DMS114 treated with DMSO at 0.1 percent for 48 hours (cell line): ENCODE measurements at regions not wholly inside any gene's neighbourhood (a gene's known extent, or its start where the extent isn't known, plus 50 kb on each side); places are given as distances from the start of the nearest gene placed in this dataset.

ENCODE experiments used
- DNase-seq: peaks from one replicate; lab custom pipeline; 2025; ENCODE audit not compliant: unreplicated experiment; lab: John Stamatoyannopoulos, UW

DNA sequence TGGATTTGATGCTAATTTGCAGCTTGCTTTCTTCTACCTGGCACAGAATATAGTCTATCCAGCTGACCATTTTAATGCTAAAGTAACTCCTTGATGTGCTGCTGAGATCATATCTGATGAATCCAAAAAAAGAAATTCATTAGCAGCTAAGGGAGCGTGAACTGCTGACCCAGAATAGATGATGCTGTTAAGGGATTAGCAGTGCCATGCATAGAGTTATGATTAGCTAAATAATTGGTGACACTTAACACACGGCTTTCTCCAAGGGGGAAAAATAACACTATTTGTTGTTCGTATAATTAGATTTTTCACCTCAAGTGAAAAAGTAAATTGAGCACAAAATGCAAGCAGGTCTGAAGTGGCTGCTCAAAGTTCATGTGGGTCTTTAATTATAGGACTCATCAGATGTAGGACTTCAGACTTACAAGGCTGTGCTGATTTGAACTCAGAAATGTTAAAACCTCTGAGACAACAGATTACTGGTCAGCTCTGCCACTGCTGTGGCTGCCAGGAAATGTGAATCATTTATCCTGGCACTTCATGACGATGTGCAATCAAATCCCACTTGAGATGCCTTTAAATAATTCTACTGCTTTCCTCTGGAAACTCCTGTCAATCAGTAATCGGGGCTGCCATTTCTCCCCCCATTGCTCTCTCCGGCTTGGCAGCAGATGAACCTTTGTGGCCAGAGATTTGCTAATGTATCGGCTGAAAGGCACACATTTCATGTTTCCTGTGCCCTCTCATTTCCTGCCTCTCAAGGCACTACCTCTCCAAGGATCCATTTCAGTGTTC lies 291.6 kb upstream of the C9orf72 start:
- DNase-seq: no peak

DNA sequence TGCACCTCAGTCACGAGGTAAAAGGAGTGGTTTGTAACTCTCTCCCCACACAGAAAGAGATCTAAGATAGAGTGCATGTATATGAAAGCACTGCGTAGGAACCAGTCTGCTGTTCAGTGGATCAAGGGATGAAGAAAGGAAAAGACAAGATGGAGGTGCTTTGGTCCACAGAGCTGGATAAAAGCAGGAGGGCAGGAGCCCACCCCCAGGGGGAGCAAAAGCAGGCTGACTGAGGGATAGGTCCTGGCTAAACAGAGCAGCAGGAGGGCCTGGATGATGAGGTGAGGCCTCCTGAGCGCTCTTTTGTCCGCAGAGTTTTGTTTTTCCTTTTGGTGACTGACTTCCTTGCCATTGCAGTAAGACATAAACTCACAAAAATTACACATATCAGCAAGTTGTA lies 293.5 kb upstream of the C9orf72 start:
- no peak for DNase-seq

DNA sequence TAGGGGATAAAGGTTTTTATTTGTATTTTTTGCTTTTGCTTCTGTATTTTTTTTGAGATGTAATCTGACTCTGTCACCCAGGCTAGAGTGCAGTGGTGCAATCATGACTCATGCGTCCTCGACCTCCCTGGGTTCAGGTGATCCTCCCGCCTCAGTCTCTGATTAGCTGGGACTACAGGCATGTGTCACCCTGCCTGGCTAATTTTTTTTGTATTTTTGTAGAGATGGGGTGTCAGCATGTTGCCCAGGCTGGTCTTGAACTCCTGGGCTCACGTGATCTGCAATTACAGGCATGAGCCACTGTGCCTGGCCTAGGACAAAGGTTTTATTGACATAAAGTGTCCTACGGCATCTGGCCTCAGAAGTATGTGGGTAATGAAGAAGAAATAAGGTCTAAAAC lies 297.1 kb upstream of the C9orf72 start:
- DNase-seq: no peak

DNA sequence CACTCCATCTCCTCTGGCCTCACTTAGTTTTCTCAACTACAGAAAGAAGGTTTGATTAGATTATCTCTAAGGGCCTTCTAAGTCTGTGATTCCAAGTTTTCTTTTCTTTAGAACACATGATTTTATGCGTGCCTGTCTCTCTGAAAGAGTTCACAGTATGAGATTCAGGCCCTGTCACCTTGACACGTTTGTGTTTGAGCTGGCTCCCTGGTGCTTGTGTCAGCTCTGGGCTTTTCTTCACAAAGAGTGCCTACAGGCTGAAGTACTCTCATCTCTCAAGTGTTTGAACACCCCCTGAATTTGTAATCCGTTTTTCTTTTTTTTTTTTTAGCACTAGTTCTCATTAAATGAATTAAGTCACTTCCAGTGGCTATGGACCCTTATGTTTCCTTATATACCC lies 306.9 kb upstream of the C9orf72 start:
- DNase-seq: no peak

DNA sequence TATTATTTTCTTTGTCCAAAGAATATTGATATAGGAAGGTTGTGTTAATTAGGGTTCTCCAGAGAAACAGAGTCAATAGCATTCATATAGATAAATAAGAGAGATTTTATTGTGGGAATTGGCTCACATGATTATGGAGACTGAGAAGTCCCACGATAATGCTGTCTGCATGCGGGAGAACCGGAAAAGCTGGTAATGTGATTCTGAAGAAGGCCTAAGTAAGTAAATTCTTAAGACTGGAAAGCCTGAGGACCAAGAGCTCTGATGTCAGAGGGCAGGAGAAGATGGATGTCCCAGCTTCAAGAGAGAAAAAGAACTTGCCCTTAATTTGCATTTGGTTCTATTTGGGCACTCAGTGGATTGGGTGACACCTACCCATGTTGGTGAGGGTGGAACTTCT lies 307.4 kb upstream of the C9orf72 start:
- no peak for DNase-seq

DNA sequence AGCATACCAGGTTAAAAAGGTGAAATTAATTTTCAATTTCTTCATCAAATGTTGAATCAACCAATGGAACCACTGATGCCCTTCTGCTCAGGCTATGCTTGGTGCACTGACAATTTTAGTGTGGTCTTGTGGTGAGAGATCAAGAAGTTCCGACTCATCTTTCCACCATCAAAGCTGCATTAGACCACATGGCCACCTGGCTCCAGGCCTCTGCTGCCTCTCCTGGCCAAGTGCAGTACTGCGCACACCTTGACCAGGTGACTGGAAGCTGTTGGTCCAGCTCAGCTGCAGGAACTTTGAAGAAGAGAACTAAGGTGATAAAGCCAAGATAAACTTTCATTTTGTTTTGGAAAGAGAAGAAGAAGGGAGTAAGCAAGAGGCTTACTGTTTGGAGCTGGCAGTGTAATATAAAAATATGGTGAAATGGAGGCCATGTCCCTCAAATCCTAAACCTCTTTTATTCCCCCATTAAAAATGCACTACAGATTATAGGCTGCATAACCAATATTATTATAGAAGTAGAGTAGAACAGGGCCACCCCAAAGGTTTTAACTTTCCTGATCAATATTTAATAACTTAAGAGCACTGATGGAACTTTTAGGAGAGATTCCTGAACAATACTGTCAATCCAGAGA lies 315.5 kb upstream of the C9orf72 start:
- DNase-seq: no peak

DNA sequence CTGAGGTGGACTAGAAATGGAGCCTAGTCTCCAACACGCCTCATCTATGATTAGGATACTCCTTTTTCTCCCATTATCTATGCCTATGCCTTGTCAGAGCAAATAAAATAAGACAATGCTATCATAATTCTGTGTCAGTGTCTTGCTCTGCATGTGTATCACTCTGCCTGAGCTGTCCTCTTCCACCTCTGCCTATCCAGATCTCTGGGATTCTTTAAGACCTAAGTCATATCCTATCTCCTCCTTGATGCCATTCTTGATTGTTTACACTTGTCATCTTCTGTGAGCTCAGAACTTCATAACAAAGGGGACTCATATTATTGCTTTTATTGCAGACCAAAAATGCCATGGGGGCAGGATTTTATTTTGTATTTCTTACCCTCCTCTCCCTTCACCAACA lies 351.2 kb upstream of the C9orf72 start:
- no peak for DNase-seq

DNA sequence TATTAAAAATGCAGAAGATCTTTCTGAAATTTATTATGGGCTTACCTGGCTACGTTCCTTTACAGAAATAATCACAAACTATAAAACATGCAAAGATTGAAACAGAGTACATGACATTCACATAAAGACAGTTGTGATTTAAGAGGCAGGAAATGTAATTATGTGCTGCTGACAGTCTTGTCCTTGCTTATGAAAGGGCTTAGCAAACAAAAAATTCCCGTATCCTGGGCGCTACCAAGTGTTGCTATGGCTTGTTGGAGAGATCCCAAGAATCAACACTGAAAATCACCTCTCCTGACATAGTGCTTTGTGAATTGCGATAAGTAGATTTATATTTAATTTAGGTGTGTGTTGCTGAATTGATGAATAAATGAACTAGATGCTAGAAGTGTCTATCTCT lies 352.5 kb upstream of the C9orf72 start:
- no peak for DNase-seq

DNA sequence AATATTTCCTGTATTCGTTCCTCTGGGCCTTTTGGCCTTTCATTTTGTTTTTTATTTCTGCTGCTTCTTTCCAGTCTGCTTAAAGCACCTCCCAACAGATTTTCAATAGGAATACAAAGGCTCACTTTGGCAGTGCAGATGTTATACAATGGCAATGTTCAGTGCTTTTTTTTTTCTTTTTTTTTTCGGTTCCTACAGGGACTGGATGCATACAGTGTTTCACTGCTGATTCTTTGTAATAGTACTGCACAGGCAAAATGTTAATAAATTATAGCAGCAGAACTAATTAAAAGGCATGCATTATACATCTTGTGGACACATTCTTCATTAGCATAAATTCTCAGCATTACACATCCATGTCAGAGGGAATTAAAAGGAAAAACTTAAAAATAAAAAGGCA lies 356.6 kb upstream of the C9orf72 start:
- no peak for DNase-seq

DNA sequence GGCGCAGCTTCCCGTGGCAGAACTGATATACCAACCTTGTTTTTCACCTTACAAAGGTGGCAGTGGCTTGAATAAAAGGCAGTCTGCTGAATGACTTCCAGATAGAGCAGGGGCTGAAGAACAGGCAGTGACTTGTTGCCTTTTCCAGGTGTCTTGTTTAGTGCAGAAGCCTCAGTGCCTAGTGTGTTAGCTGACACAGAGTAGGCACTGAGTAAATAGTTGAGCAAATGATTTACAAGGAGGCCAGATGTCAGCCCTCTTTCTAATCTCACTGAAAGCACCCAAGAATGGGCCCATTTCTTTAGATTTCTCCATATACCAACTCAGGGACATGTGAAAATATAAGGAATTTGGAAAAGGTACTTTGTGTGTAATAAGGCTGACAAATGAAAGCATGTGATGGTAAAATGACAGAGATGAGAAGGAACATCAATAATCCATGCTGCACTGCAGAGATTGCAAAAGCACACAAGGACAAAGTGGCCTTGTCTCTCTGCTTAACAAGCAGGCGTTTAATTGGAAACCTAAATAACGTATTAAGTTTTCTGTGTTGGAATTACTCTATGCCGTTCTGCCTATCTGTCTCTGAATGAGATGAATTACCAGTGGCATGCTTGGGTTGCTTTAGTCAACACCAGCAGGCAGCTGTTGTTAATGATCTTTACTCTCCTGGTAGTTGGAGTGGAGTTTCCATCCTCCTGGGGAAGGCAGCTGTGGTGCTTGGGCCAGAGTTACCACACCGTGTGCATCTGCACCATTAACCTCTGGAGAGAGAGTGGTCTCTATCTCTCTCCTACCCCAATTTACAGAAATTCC lies 360.1 kb upstream of the C9orf72 start:
- no peak for DNase-seq

DNA sequence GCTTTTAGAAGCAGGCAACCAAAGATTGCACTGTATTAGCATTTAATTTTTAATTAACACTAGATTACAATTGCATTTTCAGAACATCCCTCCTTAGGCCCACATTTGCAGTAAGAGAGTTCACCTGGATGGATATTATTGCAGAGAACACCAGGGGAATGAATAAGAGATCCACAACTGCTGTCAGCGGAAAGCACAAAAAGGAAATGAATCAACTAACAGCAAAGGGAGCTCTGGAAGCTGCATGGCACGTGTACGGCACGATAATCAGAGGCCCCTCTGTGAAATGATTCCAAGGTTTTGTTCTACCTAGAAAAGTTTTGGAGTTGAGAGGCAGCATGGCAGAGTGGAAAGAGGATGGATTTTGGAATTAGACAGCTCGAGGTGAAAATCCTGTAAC lies 361.2 kb upstream of the C9orf72 start:
- DNase-seq: no peak

DNA sequence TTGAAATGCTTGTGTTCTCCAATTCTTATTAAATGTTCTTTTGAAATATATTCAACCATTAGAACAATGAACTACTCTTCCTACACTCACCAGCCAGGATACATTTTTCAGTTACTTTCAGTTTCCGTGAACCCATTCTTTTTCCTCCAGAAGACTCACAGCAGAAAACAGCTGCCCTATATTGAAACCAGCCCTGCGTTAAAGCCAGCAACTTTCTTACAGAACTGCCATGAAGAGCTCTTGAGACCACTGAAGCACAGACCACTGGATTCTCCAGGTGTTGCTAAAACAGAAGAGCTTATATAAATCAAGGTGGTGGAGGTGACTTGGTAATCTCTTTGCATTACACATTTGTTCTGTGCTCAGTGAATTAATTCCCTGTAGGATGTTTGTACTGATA lies 365.9 kb upstream of the C9orf72 start:
- no peak for DNase-seq

DNA sequence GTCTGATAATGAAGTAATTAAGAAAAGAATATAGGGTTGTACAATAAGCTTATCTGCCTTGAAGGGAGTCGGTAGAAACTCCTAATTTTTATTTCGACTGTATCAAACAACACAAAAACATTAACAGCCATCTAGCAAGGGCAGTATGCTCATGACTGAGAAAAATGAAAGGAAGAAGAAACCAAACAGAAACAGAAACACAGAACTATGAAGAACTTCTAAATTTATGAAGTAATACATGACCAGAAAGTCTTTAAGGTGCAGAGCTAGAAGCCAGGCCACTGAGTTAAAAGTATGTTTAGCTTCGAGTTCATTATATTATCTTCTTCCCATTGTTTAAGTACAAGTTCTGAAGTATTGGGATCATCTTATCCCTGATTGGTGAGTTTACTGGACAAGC lies 367.3 kb upstream of the C9orf72 start:
- DNase-seq: no peak

DNA sequence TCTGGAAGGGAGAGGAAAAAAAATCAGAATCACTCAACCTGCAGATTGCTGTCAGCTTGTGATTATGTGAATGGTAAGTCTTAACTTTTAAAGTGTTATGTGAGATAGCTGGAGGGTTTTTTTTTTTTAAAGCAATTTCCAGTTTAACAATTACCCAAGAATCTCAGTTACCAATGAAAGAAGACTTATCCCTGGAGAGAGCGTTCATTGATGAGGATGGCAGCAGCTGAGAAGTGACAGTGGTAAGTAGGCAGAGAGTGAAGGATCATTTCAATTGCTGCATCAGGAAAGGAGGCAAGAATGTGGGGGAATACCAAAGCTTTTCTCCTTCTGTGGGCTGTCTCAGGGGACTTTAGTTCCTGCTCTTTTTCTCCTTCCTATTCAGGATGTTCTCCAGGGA lies 370.2 kb upstream of the C9orf72 start:
- no peak for DNase-seq

DNA sequence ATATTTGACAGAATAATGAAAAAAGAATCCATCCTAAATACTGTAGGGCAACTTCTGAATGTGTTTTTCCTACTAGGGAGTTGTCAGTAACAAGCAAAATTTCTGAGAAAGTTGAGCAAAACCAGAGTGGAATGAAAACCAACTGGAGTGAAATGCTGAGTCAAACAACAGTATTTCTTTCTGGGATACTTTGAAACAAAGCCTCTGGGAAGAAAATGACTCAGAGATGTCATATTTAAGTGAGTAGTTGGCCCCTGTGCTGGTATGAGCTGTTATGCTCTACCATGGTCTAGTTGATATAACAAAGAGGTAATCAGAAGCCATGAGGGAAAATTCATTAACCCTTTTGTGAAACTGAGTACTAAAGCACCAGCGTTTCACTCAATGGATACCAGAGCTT lies 372.1 kb upstream of the C9orf72 start:
- no peak for DNase-seq

DNA sequence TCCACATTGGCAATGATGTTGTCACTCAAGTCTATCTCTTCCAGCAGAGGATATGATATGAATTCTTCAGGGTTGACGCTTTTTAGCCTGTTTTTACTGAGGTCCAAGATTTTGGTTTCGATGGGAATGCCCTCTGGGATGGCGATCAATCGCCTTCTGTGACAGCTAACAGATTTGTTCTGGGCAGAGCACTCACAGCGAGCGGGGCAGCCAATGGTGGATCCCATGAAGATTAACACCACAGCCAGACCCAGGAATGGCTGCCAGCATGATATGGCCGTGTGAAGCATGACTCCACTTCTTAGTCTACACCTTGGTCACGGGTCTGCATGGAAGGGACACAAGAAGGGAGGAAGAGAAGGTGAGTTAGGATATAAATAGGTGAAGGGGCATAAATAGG lies 377.1 kb upstream of the C9orf72 start:
- DNase-seq: no peak

DNA sequence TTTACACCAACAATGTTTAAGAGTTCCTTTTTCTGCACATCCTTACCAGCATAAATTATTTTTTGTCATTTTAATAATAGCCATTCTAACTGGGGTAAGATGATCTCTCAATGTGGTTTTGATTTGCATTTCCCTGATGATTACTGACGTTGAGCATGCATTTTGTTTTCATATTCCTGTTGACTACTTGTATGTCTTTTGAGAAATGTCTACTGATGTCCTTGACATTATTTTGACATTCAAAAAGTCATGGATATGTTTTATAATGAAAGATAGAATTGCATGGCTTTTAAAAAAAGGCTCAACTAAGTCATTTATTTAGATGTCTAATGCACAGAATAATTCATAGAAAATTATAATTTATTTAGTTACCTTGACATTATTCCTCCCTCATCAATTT lies 381.6 kb upstream of the C9orf72 start:
- no peak for DNase-seq

DNA sequence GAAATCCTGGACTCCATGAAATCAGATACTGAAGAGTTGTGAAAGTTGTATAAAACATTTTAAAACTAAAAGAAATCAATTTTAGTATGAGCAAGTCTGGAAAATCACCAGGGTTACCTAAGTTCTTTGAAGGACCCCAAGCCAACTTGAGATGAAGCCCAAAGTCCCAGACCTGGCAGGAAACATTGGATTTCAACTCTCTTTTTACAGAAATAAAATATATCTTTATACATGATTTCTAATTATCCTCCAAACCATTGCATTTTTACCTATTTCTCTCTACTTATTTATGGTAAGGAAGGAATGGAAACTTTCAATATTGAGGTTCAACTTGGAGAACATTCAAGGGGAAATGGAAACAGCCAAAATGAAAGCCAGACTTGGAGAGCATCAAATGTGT lies 390.6 kb upstream of the C9orf72 start:
- no peak for DNase-seq

DNA sequence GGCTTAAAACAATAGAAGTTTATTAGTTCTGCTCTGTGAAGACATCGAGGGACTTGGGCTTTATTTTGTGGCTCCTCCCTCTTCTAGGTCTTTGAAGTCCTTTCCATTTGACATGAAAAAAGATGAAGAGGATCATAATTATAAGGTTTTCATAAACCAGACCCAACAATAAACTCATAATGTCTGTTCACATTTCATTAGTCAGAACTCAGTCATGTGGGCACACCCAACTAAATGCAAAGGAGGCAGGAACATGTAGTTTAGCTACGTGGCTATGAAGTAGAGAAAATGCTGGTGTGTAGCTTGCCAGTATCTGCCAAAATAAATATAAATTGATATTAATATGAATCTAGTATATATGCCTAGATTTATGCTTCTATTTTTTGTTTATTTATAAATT lies 393.9 kb upstream of the C9orf72 start:
- DNase-seq: no peak

DNA sequence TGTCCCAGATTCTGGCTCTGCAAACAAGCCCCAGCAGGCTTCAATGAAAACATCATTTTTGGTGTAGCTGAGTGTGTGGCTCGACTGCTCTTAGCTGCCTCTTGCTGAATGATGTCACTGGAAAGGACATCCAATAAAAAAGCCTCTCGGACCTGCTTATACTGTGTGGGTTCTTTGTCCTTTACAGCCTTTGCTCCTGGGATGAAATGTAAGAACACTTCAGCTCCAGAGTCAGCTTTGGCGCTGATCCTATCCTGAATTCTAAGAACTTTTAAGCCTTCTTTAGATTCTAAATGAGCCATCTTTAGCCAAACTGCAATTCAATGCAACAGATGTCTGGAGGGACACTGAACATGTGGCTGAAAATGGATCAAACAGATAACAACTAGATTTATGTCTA lies 404.6 kb upstream of the C9orf72 start:
- DNase-seq: no peak

DNA sequence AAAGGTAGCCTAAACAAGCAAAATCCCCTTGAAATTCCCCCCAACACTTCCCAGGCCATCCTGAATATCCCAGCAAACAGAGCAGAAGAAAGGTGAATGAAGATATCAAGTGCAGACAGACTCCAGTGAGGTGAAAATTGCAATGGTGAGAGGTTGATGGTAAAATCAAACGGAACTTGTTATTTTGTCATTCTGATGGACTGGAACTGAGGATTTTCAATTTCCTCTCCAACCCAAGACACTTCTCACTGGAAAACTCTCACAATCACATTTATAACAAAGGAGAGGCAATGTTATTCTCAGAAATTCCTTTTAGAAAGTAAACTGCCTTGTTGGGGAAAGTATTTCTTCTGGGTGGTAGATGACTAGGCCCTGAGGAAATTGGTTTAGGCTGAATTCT lies 412.4 kb upstream of the C9orf72 start:
- DNase-seq: no peak

DNA sequence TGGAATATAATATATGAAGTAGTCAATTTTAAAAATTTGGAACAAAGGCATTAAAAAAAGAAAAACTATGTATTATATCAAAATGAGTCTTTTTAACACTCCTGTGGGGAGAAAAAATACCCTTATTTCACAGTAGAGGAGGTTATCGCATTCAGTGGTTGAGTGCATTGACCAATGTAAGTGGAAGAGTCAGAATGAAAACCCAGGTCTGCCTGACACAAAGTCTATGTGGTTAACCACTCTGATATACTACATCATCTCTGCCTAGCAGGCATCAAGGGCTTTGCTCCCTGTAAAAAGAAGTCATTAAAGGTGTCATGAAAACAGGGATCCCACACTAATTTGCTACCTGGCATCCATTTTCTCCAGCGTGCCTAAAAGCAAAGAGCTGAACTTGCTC lies 417.2 kb upstream of the C9orf72 start:
- DNase-seq: no peak
